ENCODE measurements at regions not wholly inside any gene's neighbourhood (a gene's known extent, or its start where the extent isn't known, plus 50 kb on each side); places are given as distances from the start of the nearest gene placed in this dataset.
"Not testable (repeated sequence)": the region's sequence is repeated elsewhere in the genome, so short reads cannot be mapped to it uniquely, and the experiment has no call there.

DNA sequence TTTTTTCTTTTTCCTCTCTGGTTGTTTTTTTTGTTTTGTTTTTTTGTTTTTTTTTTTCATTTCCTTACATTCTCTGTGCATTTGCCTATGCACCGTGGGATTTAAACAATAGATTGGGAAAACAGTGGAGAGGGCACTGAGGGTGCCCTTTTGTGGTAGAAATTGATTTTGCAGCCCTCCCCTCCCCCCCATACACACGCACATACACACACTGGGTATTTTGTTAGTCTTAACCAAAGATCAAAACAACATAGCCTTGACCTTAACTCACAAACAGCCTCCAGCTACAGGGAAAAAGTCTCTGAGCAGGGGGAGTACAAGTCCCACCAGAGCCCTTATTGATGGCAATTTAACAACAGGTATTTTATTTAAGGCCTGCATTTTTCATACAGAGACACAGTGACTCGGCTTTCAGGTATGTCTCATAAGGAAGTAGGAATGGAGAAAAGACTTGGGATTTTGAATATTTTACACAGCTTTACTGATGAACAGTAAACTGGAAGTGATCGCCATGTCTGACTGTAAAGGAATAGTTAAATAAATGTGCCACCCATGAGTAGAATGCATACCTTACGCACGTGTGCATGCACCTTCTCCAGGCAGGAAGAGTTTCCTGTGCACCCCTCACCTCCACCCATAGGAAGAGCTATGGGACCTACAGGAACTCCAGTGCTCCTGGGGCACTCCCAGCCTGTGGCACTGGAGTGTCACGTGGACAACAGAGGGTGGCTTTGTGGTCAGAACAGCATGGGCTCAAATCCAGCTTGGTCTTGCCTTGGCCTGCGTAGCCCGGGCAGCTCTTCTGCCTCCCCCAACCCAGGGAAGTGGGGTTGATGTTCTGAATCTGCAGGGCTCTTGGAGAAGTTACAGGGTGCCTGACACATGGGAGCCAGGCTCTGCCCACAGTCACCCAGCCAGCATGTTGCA is 266.4 kb downstream of the ANAPC1 start:
- DNase-seq (ENCODE audit: low read depth in 2 of 2) = no peak

GRCh38 chr2:111618226-111618977 is 265.6 kb downstream of the ANAPC1 start:
- no peak for DNase-seq (ENCODE audit: low read depth in 2 of 2)

DNA sequence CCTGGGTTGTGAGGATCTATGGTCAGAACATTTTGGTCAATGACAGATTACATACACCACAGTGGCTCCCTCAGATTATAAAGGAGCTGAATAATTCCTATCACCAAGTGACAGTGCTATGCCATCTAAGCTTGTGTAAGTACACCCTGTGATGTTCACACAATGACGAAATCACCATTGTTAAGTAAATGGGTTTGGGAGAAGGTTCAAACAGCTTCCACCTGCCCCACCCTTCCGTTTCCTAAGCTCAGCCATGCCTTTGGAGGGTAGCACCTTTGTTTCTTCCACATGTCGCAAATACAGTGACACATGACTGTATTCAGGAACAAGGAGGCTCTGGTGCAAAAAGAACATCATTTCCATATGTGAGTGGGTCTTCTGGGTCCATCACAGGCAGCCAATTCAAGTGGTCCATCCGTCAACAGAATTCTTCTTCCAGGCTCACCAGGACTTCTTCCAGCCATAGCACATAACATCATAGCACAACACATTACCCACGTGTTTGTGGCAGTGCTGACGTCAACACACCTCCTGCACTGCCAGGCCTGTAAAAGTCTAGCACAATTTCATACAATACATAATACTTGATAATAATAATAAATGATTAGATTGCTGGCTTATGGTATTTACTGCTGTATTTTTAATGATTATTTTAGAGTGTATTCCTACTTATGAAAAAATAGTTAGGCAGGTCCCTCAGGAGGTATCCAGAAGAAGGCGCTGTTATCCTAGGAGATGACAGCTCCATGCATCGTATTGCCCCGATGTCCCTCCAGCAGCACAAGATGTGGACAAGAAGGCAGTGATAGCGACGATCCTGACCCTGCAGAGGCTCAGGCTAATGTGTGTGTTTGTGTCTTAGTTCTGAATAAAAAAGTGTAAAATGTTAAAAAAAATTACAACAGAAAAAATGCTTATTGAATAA is 264.8 kb downstream of the ANAPC1 start:
- DNase-seq (ENCODE audit: low read depth in 2 of 2) = no peak

- DNase-seq (ENCODE audit: low read depth in 2 of 2) = no peak
Measured at GRCh38 chr2:111620281-111620680, 263.7 kb downstream of the ANAPC1 start.

- no peak for DNase-seq (ENCODE audit: low read depth in 2 of 2)
Measured at GRCh38 chr2:111622859-111623258, 261.1 kb downstream of the ANAPC1 start.

GRCh38 chr2:111623380-111623779 is 260.6 kb downstream of the ANAPC1 start:
- DNase-seq (ENCODE audit: low read depth in 2 of 2) = no peak

DNA sequence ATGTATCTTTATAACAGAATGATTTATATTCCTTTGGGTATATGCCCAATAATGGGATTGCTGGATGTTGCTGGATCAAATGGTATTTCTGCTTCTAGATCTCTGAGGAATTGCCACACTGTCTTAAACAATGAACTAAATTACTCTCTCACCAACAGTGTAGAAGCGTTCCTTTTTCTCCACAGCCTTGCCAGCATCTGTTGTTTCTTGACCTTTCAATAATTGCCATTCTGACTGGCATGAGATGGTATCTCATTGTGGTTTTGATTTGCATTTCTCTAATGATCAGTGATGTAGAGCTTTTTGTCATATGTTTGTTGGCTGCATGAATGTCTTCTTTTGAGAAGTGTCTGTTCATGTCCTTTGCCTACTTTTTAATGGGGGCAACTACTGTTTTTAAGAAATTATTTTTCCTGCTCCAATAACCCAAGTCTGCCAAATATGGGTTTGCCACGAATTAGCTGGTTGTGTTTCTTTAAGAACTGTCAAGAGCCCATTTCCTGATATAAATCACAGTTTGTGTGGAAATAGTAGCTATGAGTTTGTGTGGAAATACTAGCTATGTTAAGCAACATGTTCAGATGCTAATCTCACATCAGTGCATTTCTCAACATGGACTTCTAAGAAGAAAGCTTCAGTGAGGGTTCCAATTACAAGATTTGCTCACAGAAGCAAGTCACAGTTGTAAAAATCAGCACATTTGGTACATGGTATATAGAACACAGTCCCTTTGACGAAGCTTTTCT is 259.4 kb downstream of the ANAPC1 start:
- no peak for DNase-seq (ENCODE audit: low read depth in 2 of 2)

DNA sequence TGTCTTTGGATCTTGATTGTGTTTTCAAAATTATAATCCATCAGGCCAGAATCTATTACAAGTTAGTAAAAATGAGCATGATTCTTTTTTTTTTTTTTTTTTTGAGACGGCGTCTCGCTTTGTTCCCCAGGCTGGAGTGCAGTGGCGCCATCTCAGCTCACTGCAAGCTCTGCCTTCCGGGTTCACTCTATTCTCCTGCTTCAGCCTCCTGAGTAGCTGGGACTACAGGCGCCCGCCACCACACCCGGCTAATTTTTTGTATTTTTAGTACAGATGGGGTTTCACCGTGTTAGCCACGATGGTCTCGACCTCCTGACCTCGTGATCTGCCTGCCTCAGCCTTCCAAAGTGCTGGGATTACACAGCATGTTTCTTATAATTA is 258.8 kb downstream of the ANAPC1 start:
- not testable (repeated sequence) for DNase-seq (ENCODE audit: low read depth in 2 of 2)

- no peak for DNase-seq (ENCODE audit: low read depth in 2 of 2)
Measured at GRCh38 chr2:111626037-111626864, 257.7 kb downstream of the ANAPC1 start.

- DNase-seq (ENCODE audit: low read depth in 2 of 2) = no peak
Measured at GRCh38 chr2:111626865-111627163, 257.2 kb downstream of the ANAPC1 start.

DNA sequence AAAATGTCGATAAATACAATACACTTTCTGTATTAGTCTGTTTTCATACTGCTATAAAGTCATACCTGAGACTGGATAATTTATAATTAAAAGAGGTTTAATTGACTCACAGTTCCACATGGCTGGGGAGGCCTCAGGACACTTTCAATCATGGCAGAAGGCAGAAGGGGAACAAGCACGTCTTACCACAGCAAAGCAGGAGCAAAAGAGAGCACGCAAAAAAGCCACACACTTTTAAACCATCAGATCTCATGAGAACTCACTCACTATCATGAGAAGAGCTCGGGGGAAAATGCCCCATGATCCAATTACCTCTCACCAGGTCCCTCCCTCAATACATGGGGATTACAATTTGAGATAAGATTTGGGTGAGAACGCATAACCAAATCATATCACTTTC is 256.7 kb downstream of the ANAPC1 start:
- DNase-seq (ENCODE audit: low read depth in 2 of 2) = no peak

DNA sequence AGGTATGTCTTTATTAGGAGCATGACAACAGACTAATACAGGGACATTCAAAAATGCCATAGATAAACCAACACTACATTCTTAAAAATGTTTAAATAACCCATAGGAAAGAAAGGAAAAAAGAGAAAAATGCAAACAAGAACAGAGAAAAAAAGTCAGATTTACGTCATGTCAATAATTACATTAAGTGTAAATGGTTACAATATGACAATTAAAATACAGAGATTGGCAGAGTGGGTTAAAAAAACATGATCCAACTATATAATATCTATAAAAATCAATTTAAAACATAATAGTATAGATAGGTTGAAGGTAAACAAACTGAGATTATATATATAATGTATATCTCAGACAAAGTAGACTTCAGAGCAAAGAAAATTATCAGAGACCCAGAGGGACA is 255.8 kb downstream of the ANAPC1 start:
- no peak for DNase-seq (ENCODE audit: low read depth in 2 of 2)

DNA sequence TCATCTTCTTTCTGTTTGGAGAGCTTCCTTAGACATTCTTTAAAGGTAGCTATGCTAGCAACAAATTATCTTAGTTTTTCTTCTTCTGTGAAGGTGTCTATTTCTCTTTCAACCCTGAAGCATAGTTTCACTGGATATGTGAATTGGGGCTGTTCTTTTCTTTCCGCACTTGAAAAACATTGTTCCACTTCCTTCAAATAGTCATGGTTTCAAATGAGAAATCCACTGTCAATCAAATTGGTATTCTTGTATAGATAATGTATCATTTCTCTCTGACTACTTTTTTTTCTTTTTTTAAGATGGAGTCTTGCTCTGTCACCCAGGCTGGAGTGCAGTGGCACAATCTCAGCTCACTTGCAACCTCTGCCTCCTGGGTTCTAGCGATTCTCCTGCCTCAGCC is 254.0 kb downstream of the ANAPC1 start:
- DNase-seq (ENCODE audit: low read depth in 2 of 2) = no peak

DNA sequence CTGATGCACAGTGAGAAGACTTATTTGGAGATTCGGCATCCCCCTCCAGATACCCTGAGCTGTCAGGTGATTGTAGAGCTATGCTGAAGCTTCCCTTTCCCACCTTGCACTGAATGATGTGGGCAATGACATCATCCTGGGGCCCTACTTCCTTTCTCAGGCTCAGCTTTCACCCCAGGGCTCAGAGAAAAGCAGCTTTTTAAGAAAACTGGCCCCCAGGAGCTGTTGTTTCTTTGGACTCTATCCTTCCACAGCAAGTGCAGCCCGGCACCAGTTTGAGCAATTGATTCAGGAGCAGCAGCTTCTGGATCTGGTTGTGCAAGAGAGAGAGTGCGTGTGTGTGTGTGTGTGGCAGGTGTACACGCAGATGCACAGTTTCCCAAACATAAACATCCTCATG is 251.3 kb downstream of the ANAPC1 start:
- DNase-seq (ENCODE audit: low read depth in 2 of 2) = no peak

- no peak for DNase-seq (ENCODE audit: low read depth in 2 of 2)
Measured at GRCh38 chr2:111633189-111633588, 250.8 kb downstream of the ANAPC1 start.

GRCh38 chr2:111633643-111634042 is 250.3 kb downstream of the ANAPC1 start:
- no peak for DNase-seq (ENCODE audit: low read depth in 2 of 2)

DNA sequence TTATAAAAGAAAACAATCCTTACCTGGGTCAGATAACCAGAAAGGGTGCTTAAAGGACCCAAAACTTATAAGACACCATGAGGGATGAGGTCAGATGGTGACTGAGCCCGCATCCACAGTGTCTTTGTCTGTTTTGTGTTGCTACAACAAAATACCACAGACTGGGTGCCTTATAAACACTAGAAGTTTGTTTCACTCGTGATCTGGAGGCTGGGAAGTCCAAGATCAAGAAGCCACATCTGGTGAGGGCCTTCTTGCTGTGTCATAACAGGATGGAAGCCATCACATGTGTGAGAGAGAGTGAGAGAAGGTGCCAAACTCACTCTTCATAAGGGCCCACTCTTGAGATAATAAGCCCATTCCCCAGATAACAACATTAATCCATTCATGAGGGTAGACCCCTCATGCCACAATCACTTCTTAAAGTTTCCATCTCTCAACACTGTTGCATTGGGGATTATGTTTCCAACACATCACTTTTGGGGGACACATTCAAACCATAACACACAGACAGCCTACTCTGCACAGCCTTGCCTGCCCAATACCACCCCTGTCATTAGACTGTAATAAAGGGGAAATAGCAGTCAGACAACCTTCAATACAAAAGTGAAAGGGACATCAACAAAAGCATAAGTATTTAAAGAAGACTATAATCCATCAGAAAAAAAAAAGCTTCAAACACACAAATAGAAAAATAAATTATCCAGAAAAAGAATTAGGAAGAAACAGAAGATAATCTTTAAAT is 249.8 kb downstream of the ANAPC1 start:
- no peak for DNase-seq (ENCODE audit: low read depth in 2 of 2)

GRCh38 chr2:111634995-111635538 is 248.9 kb downstream of the ANAPC1 start:
- no peak for DNase-seq (ENCODE audit: low read depth in 2 of 2)

GRCh38 chr2:111636905-111637304 is 247.1 kb downstream of the ANAPC1 start:
- DNase-seq (ENCODE audit: low read depth in 2 of 2) = no peak
